ENCODE measurements at regions not wholly inside any gene's neighbourhood (a gene's known extent, or its start where the extent isn't known, plus 50 kb on each side); places are given as distances from the start of the nearest gene placed in this dataset.

DNA sequence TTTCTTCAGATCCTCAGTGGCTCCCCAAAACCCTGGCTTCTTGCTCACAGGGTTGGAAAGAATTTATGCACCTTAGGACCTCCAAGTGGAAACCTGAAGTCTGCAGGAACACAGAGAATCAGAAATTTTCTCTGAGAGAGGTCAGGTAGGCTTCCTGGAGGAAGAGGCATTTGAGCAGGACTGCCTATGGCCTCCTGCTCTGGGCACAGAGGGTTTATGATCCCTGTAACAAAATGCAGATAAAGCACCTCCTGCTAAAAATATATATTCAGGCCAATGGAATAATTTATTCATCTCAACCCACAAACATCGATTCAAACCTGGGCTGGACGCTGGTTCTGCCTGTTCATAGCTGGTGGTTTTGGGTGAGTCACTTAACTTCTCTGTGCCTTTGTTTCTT is 68.1 kb upstream of the FGF3 start:
- Histone ChIP-seq H3K27me3 (ENCODE audit: control insufficient read depth in 1 of 2, insufficient read depth in 2 of 2, low read length in 2 of 2) (peaks cover 27 to 29% of the 10 kb centered on the region in 2 donors), H3K9ac (ENCODE audit: low read length in 2 of 2) (no peak overlapping the region), H3K4me3 (ENCODE audit: low read length in 2 of 2) (no peak overlapping the region), H3K27ac (ENCODE audit: low read length) (no peak overlapping the region), H3K36me3 (ENCODE audit: control insufficient read depth in 2 of 2, insufficient read depth in 2 of 2, low read length in 2 of 2) (no peaks in the 10 kb centered on the region), H3K4me1 (ENCODE audit: control insufficient read depth, insufficient read depth, low read length) (peaks cover 3% of the 10 kb centered on the region), H3K9me3 (ENCODE audit: control insufficient read depth in 2 of 2, low read length in 2 of 2) (no peaks in the 10 kb centered on the region)

DNA sequence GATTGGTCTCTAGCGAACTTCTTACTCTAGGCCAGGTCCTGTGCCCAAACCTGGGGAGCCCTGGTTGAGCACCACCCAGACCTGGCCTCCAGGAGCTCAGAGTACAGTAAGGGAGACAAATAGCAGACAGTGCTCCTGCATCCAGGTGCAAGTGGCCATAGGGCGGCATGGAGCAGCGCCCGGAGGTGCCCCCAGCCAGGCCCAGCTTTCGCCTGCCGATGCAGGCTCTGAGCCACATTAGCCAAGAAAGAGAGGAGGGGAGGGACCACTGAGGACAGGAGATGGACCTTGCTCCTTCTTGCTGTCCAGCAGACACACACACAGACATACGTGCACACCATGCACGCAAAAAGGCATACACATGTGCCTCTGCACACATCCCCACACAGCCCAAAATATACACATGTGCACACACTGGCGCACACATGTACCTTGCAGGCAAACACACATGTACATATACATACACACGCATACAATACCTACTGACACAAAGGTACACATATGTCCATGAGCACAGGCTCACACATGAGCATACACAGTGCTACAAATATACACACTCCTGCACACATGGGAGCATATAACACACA is 68.7 kb upstream of the FGF3 start:
- Histone ChIP-seq H3K36me3 (ENCODE audit: control insufficient read depth in 2 of 2, insufficient read depth in 2 of 2, low read length in 2 of 2) (no peaks in the 10 kb centered on the region), H3K4me1 (ENCODE audit: control insufficient read depth, insufficient read depth, low read length) (peaks cover 3% of the 10 kb centered on the region), H3K27me3 (ENCODE audit: control insufficient read depth in 1 of 2, insufficient read depth in 2 of 2, low read length in 2 of 2) (peaks cover 22 to 29% of the 10 kb centered on the region in 2 donors), H3K9me3 (ENCODE audit: control insufficient read depth in 2 of 2, low read length in 2 of 2) (no peaks in the 10 kb centered on the region), H3K4me3 (ENCODE audit: low read length in 2 of 2) (no peak overlapping the region), H3K9ac (ENCODE audit: low read length in 2 of 2) (no peak overlapping the region), H3K27ac (ENCODE audit: low read length) (no peak overlapping the region)

DNA sequence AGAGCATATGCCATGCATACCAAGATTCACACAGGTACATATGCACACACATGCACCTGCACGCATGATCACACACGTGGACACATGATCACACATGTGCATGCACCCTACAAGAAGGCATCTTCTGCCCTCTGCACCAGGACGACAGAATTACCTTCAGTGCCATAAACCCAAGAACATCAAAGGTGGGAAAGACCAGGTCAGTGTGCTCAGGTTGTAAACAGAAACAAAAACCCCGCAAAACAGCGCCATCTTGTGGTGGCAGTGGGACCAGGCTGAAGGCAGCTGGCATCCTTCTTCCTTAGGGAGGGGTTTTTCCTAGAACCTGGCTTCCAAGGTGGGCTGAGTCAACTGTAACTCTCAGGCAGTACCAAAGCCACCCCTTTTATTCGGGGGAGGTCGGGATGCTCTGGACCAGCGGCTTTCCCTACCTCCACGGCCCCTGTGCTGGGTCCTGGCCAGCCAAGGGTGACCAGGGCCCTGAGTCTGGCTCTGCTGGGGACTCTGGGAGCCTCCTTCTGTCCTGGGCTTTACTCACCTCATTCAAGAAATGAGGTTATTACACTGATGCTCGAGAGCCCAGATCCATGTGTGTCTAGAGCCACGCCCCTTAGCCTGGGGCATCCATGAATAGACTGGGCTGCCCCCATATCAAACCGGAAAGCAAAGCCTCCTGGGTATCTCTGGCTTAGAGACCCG is 69.4 kb upstream of the FGF3 start:
- H3K4me3 ChIP-seq (ENCODE audit: low read length in 2 of 2): no peak overlapping the region
- no peak overlapping the region for H3K9ac ChIP-seq (ENCODE audit: low read length in 2 of 2)
- H3K27ac ChIP-seq (ENCODE audit: low read length): no peak overlapping the region
- H3K27me3 ChIP-seq (ENCODE audit: control insufficient read depth in 1 of 2, insufficient read depth in 2 of 2, low read length in 2 of 2): peaks cover 28 to 29% of the 10 kb centered on the region in 2 donors
- H3K4me1 ChIP-seq (ENCODE audit: control insufficient read depth, insufficient read depth, low read length): peaks cover 3% of the 10 kb centered on the region
- H3K9me3 ChIP-seq (ENCODE audit: control insufficient read depth in 2 of 2, low read length in 2 of 2): no peaks in the 10 kb centered on the region
- no peaks in the 10 kb centered on the region for H3K36me3 ChIP-seq (ENCODE audit: control insufficient read depth in 2 of 2, insufficient read depth in 2 of 2, low read length in 2 of 2)

DNA sequence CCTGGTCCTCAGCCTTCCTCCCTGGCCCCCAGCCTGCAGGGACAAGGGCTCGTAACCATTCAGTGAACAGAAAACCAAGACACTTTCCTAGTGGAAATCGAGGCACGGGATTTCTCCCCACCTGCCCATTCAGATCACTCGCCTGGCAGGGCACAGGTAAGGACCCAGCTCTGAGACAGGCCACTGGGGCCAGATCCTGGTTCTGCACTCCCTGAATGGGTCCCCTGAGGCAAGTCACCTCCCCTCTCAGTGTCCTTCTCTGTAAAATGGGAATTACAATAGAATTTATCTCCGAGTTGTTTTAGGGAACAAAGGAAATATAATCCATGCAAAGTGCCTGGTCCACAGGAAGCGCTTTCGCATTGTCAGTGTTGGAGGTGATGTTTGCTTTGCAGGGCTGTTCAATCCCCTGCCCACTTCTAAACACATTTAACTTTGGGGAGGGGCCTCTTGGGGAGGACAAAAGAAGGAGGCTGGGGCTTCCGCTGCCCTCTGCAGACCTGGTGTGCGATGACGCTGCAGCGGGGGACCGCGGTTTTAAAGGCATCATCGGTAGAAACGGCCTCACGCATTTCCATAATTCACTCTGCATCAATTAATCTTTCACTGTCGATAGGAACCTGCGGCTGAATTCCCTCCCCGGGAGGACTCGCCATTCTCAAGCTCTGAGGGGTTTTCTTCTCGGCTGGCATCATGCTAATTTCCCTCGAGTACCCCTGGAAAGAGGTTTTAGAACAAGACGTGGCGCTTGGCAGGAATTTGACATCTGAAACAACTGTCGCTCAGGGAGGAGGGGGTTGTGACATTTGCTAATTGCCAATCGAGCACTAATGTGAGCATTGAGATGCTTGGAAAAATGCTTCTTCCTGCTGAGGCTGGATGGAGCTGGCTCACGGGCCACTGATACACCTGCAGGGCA is 70.4 kb upstream of the FGF3 start:
- Histone ChIP-seq H3K27ac (ENCODE audit: low read length) (no peak overlapping the region), H3K4me1 (ENCODE audit: control insufficient read depth, insufficient read depth, low read length) (peaks cover 3% of the 10 kb centered on the region), H3K27me3 (ENCODE audit: control insufficient read depth in 1 of 2, insufficient read depth in 2 of 2, low read length in 2 of 2) (peaks cover 31 to 33% of the 10 kb centered on the region in 2 donors), H3K9me3 (ENCODE audit: control insufficient read depth in 2 of 2, low read length in 2 of 2) (no peaks in the 10 kb centered on the region), H3K4me3 (ENCODE audit: low read length in 2 of 2) (no peak overlapping the region), H3K9ac (ENCODE audit: low read length in 2 of 2) (no peak overlapping the region), H3K36me3 (ENCODE audit: control insufficient read depth in 2 of 2, insufficient read depth in 2 of 2, low read length in 2 of 2) (no peaks in the 10 kb centered on the region)

DNA sequence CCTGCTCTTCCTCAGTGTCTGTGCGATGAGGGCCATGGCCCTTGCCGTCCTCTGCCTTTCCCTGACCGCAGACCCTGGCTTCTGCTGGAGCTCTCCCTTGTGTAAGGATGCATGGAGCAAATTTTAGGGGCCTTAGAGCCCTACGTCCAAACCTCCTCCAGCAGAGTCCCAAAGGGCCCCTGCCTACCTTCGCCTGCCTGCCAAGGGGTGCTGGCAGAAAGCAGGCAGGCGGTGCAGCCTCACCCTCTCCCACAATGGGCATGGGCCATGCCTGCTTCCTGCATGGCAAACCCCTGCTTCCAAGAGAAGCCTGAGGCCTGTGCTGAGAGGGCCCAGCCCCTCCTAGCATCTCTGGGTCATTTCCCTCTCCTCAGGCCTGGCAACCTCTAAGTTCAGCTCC is 71.3 kb upstream of the FGF3 start:
- Histone ChIP-seq H3K4me3 (ENCODE audit: low read length in 2 of 2) (no peak overlapping the region), H3K4me1 (ENCODE audit: control insufficient read depth, insufficient read depth, low read length) (peaks cover 3% of the 10 kb centered on the region), H3K27ac (ENCODE audit: low read length) (no peak overlapping the region), H3K9me3 (ENCODE audit: control insufficient read depth in 2 of 2, low read length in 2 of 2) (no peaks in the 10 kb centered on the region), H3K36me3 (ENCODE audit: control insufficient read depth in 2 of 2, insufficient read depth in 2 of 2, low read length in 2 of 2) (no peaks in the 10 kb centered on the region), H3K27me3 (ENCODE audit: control insufficient read depth in 1 of 2, insufficient read depth in 2 of 2, low read length in 2 of 2) (peaks cover 31 to 35% of the 10 kb centered on the region in 2 donors), H3K9ac (ENCODE audit: low read length in 2 of 2) (no peak overlapping the region)

DNA sequence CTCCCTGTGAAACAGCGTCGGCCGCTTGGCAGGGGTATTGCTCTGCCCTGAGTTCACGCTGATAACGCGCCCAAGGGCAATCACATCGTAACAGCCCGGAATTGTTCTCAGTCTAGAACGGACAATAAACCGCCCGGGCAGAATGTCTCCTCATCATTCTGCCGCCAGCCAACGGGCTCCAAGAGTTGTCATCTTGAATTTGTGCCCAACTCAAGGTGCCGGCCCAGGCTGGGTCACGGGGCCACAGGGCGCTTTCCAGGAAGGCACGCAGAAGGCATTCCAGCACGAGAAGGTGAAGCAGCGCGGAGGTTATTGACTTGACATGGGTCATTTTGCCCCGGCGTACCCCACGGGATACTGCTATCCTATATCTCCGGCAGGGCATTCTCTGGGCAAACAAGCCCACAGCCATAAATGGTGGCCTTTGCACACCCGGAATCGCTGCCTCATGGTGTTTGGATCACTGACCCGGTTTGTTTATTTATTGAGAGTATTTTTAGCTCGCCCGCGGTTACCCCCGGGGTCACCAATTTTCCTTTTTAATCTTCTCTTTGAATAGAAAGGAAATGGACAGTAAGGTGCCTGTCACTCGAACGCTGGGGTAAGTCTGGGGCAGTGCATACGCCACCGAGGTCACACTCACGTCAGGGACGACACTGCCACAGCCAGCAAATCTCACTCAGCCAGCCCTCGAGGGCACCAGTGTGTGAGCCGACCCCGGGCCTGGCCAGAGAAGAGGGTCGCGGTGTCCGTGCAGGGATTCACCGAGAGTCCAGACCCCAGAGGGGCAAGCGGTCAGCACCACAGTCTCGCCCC is 72.4 kb upstream of the FGF3 start:
- no peak overlapping the region for H3K9ac ChIP-seq (ENCODE audit: low read length in 2 of 2)
- peaks cover 3% of the 10 kb centered on the region for H3K4me1 ChIP-seq (ENCODE audit: control insufficient read depth, insufficient read depth, low read length)
- no peaks in the 10 kb centered on the region for H3K36me3 ChIP-seq (ENCODE audit: control insufficient read depth in 2 of 2, insufficient read depth in 2 of 2, low read length in 2 of 2)
- H3K9me3 ChIP-seq (ENCODE audit: control insufficient read depth in 2 of 2, low read length in 2 of 2): no peaks in the 10 kb centered on the region
- H3K27me3 ChIP-seq (ENCODE audit: control insufficient read depth in 1 of 2, insufficient read depth in 2 of 2, low read length in 2 of 2): peaks cover 31 to 35% of the 10 kb centered on the region in 2 donors
- H3K27ac ChIP-seq (ENCODE audit: low read length): no peak overlapping the region
- no peak overlapping the region for H3K4me3 ChIP-seq (ENCODE audit: low read length in 2 of 2)

DNA sequence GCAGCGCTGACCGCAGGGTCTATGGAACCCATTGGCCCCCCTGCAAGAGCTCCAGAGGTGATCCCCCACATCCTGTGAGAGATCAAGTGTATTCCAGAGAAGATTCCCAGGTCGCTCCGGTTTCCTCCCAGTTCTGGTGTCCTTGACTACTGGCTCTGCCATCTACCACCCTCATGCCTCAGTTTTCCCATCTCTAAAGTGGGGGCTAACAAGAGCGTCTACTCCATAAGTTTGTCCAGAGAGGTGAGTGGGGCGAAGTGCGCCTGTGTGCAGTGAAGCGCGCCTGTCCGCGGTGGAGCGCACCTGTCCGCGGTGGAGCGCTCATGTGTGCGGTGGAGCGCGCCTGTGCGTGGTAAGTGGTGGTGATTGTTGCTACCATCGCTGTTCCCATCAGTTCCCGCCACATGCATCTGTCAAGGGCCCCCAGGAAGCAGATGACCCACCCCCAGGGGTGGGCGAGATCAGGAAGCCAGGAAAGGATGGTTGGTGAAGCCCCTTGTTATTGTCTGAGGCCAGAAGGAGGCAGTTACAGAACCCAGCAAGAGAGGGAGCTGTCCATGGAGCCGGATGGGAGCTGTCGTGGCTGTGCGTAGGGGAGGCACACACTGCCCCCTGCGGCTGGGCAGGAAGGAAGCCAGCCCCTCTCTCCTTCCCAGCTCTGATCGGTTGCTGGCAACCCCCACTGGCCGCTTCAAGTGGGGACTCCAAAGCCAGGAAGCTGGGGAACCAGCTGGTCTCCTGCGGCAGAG is 73.2 kb upstream of the FGF3 start:
- Histone ChIP-seq H3K9ac (ENCODE audit: low read length in 2 of 2) (no peak overlapping the region), H3K36me3 (ENCODE audit: control insufficient read depth in 2 of 2, insufficient read depth in 2 of 2, low read length in 2 of 2) (no peaks in the 10 kb centered on the region), H3K27me3 (ENCODE audit: control insufficient read depth in 1 of 2, insufficient read depth in 2 of 2, low read length in 2 of 2) (peaks cover 31 to 35% of the 10 kb centered on the region in 2 donors), H3K9me3 (ENCODE audit: control insufficient read depth in 2 of 2, low read length in 2 of 2) (no peaks in the 10 kb centered on the region), H3K27ac (ENCODE audit: low read length) (no peak overlapping the region), H3K4me3 (ENCODE audit: low read length in 2 of 2) (no peak overlapping the region), H3K4me1 (ENCODE audit: control insufficient read depth, insufficient read depth, low read length) (peaks cover 3% of the 10 kb centered on the region)

DNA sequence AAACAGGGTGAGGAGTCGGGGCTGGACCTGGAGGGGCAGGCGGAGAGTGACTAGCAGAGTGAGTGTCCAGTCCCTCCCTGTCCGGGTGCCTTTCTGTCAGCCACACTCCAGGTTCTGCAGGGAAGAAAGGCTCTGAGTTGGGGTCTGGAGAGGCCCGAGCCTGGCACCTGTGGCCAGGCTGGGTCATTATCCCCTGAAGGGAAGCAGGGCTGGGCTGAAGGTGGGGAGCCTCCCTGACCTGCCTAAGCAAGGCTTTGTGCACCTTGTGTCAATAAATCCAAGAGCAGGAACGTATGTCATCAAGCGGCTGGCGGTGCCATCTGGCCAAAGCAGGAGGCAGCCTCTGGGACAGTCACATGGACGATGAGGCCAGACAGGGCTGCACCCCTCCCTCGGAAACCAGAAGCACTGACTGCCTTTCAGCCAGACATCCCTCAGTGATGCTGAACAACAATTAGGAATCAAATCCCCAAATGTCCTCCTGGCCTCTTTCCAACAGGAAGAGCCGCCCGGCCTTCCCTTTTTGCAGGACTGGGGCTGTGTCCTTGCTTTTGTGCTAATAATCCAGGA is 73.9 kb upstream of the FGF3 start:
- Histone ChIP-seq H3K36me3 (ENCODE audit: control insufficient read depth in 2 of 2, insufficient read depth in 2 of 2, low read length in 2 of 2) (no peaks in the 10 kb centered on the region), H3K4me3 (ENCODE audit: low read length in 2 of 2) (no peak overlapping the region), H3K9me3 (ENCODE audit: control insufficient read depth in 2 of 2, low read length in 2 of 2) (no peaks in the 10 kb centered on the region), H3K4me1 (ENCODE audit: control insufficient read depth, insufficient read depth, low read length) (peaks cover 3% of the 10 kb centered on the region), H3K27ac (ENCODE audit: low read length) (no peak overlapping the region), H3K9ac (ENCODE audit: low read length in 2 of 2) (no peak overlapping the region), H3K27me3 (ENCODE audit: control insufficient read depth in 1 of 2, insufficient read depth in 2 of 2, low read length in 2 of 2) (peaks cover 31 to 35% of the 10 kb centered on the region in 2 donors)

DNA sequence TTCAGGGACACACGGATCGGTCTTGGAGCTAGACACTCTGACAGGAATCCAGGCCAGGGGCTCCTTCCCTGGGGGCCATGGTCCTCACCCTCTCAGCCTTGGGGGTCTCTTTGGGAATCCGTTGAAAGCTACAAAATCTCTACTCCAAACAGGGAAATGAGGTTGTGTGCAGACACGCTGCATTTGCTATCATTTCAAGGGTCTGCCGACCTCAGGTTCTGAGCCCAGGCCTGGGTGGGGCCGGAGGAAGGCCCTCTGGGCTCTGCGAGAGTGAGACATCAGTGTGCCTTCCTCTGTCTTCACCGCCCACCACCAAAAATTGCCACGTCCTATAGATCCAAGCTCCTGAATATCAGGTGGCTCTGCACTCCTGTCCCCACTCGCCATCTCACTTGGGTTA is 74.4 kb upstream of the FGF3 start:
- Histone ChIP-seq H3K4me1 (ENCODE audit: control insufficient read depth, insufficient read depth, low read length) (peaks cover 3% of the 10 kb centered on the region), H3K27me3 (ENCODE audit: control insufficient read depth in 1 of 2, insufficient read depth in 2 of 2, low read length in 2 of 2) (peaks cover 31 to 34% of the 10 kb centered on the region in 2 donors), H3K9ac (ENCODE audit: low read length in 2 of 2) (no peak overlapping the region), H3K27ac (ENCODE audit: low read length) (no peak overlapping the region), H3K9me3 (ENCODE audit: control insufficient read depth in 2 of 2, low read length in 2 of 2) (no peaks in the 10 kb centered on the region), H3K4me3 (ENCODE audit: low read length in 2 of 2) (no peak overlapping the region), H3K36me3 (ENCODE audit: control insufficient read depth in 2 of 2, insufficient read depth in 2 of 2, low read length in 2 of 2) (no peaks in the 10 kb centered on the region)

Measured in stomach smooth muscle (tissue), 2 donors.